ENCODE measurements at regions not wholly inside any gene's neighbourhood (a gene's known extent, or its start where the extent isn't known, plus 50 kb on each side); places are given as distances from the start of the nearest gene placed in this dataset.

DNA sequence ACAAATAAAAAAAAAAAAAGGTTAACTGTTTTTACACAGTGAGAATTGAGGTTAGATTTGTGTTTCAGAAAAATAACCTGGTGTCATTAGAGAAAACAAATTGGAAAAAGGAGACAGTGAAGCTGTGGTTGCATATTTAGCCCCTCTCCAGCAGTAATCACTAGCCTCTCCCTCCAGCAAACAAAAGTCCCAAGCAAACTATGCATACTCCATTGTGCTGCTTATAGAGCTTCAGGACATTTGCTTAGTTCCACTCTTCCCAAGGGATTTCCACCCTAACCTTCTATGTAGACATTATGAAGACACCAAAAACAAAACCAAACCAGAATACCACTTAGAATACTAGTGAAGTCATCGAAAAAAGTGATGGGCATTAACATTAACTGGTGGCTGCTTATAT lies 534.2 kb upstream of the CDH2 start:
- no peaks in the 10 kb centered on the region for H3K9me3 ChIP-seq
- H3K4me3 ChIP-seq: no peak overlapping the region
- intact Hi-C loops (cut with DNase I; ENCODE audit: low total_unique reads): no loop called here
- H3K4me1 ChIP-seq: peaks cover 0 to 8% (median 0%) of the 10 kb centered on the region in 4 donors
- no peaks in the 10 kb centered on the region for H3K36me3 ChIP-seq
- TF ChIP-seq, protein P1, sequence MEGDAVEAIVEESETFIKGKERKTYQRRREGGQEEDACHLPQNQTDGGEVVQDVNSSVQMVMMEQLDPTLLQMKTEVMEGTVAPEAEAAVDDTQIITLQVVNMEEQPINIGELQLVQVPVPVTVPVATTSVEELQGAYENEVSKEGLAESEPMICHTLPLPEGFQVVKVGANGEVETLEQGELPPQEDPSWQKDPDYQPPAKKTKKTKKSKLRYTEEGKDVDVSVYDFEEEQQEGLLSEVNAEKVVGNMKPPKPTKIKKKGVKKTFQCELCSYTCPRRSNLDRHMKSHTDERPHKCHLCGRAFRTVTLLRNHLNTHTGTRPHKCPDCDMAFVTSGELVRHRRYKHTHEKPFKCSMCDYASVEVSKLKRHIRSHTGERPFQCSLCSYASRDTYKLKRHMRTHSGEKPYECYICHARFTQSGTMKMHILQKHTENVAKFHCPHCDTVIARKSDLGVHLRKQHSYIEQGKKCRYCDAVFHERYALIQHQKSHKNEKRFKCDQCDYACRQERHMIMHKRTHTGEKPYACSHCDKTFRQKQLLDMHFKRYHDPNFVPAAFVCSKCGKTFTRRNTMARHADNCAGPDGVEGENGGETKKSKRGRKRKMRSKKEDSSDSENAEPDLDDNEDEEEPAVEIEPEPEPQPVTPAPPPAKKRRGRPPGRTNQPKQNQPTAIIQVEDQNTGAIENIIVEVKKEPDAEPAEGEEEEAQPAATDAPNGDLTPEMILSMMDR (IDR thresholded peaks at IDR 0.05): no peak
- no peak overlapping the region for H3K27ac ChIP-seq
- H3K27me3 ChIP-seq: no peaks in the 10 kb centered on the region
- no peak for DNase-seq

DNA sequence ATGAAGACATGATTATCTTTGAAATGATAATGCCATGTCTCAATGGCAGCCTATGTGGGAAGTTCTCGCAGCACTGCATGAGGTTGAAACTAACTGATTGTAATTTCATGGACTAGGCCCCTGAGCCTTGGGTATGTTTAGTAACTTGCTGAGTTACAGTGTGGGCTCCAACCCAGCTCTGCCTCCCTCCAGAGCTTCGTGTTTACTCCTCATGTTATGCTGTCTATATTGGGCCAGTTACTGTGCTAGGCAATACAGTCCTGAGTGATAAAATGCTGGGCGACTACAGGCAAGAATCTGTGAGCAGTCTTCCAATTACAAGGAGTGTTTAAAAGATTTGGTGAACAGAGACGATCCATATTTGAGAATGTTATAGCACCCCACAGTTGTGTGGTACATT lies 530.1 kb upstream of the CDH2 start:
- intact Hi-C loops (cut with DNase I; ENCODE audit: low total_unique reads): no loop called here
- H3K9me3 ChIP-seq: no peaks in the 10 kb centered on the region
- H3K36me3 ChIP-seq: no peaks in the 10 kb centered on the region
- H3K4me3 ChIP-seq: no peak overlapping the region
- H3K27ac ChIP-seq: no peak overlapping the region
- peaks cover 0 to 8% (median 0%) of the 10 kb centered on the region in 4 donors for H3K4me1 ChIP-seq
- no peaks in the 10 kb centered on the region for H3K27me3 ChIP-seq
- TF ChIP-seq, protein P1 (IDR thresholded peaks at IDR 0.05): no peak
- DNase-seq: no peak

DNA sequence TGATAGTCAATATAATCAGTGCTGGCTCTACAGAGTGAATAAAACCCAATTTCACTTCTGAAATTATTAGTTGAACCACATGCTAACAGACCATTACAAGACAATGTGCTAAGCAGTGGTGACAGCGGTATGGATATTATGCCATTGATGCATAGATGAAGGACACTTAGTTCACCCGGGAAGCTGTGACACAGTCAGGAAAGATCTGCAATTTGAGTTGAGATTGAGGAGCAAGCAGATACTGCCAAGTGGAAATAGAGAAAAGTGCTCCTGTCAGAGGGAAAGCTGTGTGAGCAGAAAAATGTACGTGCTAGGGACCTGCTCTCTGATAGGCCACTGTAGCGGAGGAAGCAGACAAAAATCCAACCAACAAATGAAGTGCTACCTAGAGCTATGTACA lies 529.5 kb upstream of the CDH2 start:
- H3K4me1 ChIP-seq: peaks cover 0 to 8% (median 0%) of the 10 kb centered on the region in 4 donors
- DNase-seq: no peak
- H3K9me3 ChIP-seq: no peaks in the 10 kb centered on the region
- TF ChIP-seq, protein P1 (IDR thresholded peaks at IDR 0.05): no peak
- H3K27me3 ChIP-seq: no peaks in the 10 kb centered on the region
- H3K36me3 ChIP-seq: no peaks in the 10 kb centered on the region
- no peak overlapping the region for H3K27ac ChIP-seq
- intact Hi-C loops (cut with DNase I; ENCODE audit: low total_unique reads): no loop called here
- H3K4me3 ChIP-seq: no peak overlapping the region

DNA sequence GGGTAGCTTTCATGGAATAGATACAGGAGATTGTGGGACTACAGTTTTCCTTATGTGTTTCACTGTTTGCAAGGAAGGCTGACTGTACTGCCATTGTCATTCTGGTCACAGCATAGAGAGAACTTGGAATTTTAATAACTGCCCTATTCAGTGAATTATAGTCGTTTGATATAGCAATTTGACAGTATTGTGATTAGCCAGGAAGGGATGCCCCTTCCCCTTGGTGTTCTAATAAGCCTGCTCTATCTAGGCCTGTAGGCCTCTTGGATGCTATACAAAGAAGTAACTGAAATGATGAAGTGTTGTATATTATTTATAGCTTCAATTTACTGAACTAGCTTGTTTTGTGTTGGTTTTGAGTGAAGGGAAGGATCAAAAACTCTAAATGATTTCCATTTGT lies 528.6 kb upstream of the CDH2 start:
- Histone ChIP-seq H3K36me3 (no peaks in the 10 kb centered on the region), H3K4me1 (peaks cover 0 to 8% (median 0%) of the 10 kb centered on the region in 4 donors), H3K27ac (no peak overlapping the region), H3K27me3 (no peaks in the 10 kb centered on the region), H3K4me3 (no peak overlapping the region), H3K9me3 (no peaks in the 10 kb centered on the region)
- TF ChIP-seq, protein P1 (IDR thresholded peaks at IDR 0.05): no peak
- intact Hi-C loops (cut with DNase I; ENCODE audit: low total_unique reads): no loop called here
- DNase-seq: no peak

DNA sequence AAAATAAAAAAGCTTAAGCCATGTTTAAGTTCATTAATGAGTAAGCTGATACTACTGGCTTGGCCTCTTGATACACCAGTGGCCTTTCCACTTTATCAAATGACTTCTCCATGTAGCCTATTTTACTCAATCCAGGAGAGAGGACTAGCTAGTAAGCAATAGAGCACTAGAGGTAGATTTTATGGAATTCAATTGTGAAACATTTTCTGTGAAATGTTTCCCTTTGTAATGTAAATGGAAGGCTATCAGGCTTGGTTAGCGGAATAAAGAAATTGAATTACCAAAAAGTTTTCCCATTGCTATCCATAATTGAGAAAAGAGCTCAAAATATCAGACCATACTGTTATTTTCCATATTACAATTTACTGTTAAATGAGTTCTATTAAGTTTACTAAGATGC lies 515.4 kb upstream of the CDH2 start:
- no peaks in the 10 kb centered on the region for H3K27me3 ChIP-seq
- no peak overlapping the region for H3K27ac ChIP-seq

DNA sequence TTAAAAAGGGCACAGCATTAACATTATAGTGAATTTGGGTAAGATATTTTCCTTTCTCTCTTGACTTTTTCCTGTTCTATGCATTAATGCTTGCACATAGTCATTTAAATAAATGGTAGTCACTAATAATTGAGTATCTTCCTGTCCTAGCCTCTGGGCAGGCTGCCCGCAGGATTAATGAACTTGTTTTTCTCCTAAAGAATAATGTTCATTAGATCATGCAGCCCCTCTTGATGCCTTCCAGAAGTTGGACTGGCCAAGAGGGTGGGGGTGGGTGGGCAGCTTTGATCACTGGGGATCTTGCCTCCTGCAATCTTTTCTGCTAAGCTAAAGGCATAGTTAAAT lies 514.5 kb upstream of the CDH2 start:
- intact Hi-C loops (cut with DNase I; ENCODE audit: low total_unique reads): no loop called here
- Histone ChIP-seq H3K4me1 (no peaks in the 10 kb centered on the region), H3K9me3 (no peaks in the 10 kb centered on the region), H3K36me3 (no peaks in the 10 kb centered on the region), H3K27me3 (no peaks in the 10 kb centered on the region), H3K4me3 (no peak overlapping the region), H3K27ac (no peak overlapping the region)
- TF ChIP-seq, protein P1 (IDR thresholded peaks at IDR 0.05): no peak
- DNase-seq: no peak

More for the DNA sequence above, 515.4 kb upstream of the CDH2 start:
- no peak for DNase-seq
- no peaks in the 10 kb centered on the region for H3K9me3 ChIP-seq
- TF ChIP-seq, protein P1 (IDR thresholded peaks at IDR 0.05): no peak
- no peaks in the 10 kb centered on the region for H3K4me1 ChIP-seq
- H3K4me3 ChIP-seq: no peak overlapping the region
- no peaks in the 10 kb centered on the region for H3K36me3 ChIP-seq
- intact Hi-C loops (cut with DNase I; ENCODE audit: low total_unique reads): no loop called here

Measured in tibial artery (tissue), 4 donors.